ENCODE measurements at regions not wholly inside any gene's neighbourhood (a gene's known extent, or its start where the extent isn't known, plus 50 kb on each side); places are given as distances from the start of the nearest gene placed in this dataset.
"Not testable (repeated sequence)": the region's sequence is repeated elsewhere in the genome, so short reads cannot be mapped to it uniquely, and the experiment has no call there.

- H3K36me3 ChIP-seq (ENCODE audit: insufficient read depth), result no peaks in the 10 kb centered on the region
Measured at GRCh38 chr6:149142924-149143429, 174.5 kb upstream of the TAB2 start.

GRCh38 chr6:149145800-149146199 is 171.7 kb upstream of the TAB2 start:
- H4K20me1 ChIP-seq (ENCODE audit: insufficient read depth); H3K4me3 ChIP-seq (IDR thresholded peaks at IDR 0.05; ENCODE audit: insufficient read depth, low read depth, low read length); H3K4me2 ChIP-seq; H3K9ac ChIP-seq; H3K27me3 ChIP-seq (ENCODE audit: insufficient read depth, low read depth); H3K27ac ChIP-seq; H3K36me3 ChIP-seq (ENCODE audit: insufficient read depth); H3K79me2 ChIP-seq (ENCODE audit: insufficient read depth, low read depth); H2AFZ ChIP-seq (ENCODE audit: low read depth); H3K4me1 ChIP-seq (ENCODE audit: low read depth, poor library complexity, severe bottlenecking): not testable (repeated sequence)

More at GRCh38 chr6:149142924-149143429, 174.5 kb upstream of the TAB2 start:
- TF ChIP-seq CTCF (conservative IDR thresholded peaks at IDR 0.05; ENCODE audit: low read depth, low read length), result no peak
- Histone ChIP-seq H2AFZ (ENCODE audit: low read depth) (no peak overlapping the region), H3K4me1 (ENCODE audit: low read depth, poor library complexity, severe bottlenecking) (no peaks in the 10 kb centered on the region), H3K4me3 (IDR thresholded peaks at IDR 0.05; ENCODE audit: insufficient read depth, low read depth, low read length) (no peak overlapping the region), H3K27ac (no peak overlapping the region), H3K79me2 (ENCODE audit: insufficient read depth, low read depth) (no peaks in the 10 kb centered on the region), H3K4me2 (no peak overlapping the region), H3K9ac (no peak overlapping the region), H4K20me1 (ENCODE audit: insufficient read depth) (no peaks in the 10 kb centered on the region), H3K27me3 (ENCODE audit: insufficient read depth, low read depth) (no peaks in the 10 kb centered on the region)

GRCh38 chr6:149147195-149147594 is 170.3 kb upstream of the TAB2 start:
- Histone ChIP-seq H3K4me1 (ENCODE audit: low read depth, poor library complexity, severe bottlenecking) (no peaks in the 10 kb centered on the region), H3K4me3 (IDR thresholded peaks at IDR 0.05; ENCODE audit: insufficient read depth, low read depth, low read length) (no peak overlapping the region), H3K4me2 (no peak overlapping the region), H3K79me2 (ENCODE audit: insufficient read depth, low read depth) (no peaks in the 10 kb centered on the region), H3K36me3 (ENCODE audit: insufficient read depth) (no peaks in the 10 kb centered on the region), H2AFZ (ENCODE audit: low read depth) (no peak overlapping the region), H3K9ac (no peak overlapping the region), H4K20me1 (ENCODE audit: insufficient read depth) (no peaks in the 10 kb centered on the region), H3K27ac (no peak overlapping the region), H3K27me3 (ENCODE audit: insufficient read depth, low read depth) (no peaks in the 10 kb centered on the region)
- TF ChIP-seq CTCF (conservative IDR thresholded peaks at IDR 0.05; ENCODE audit: low read depth, low read length), result no peak

GRCh38 chr6:149147938-149148718 is 169.4 kb upstream of the TAB2 start:
- Histone ChIP-seq H3K9ac (no peak overlapping the region), H3K27me3 (ENCODE audit: insufficient read depth, low read depth) (no peaks in the 10 kb centered on the region), H4K20me1 (ENCODE audit: insufficient read depth) (no peaks in the 10 kb centered on the region), H2AFZ (ENCODE audit: low read depth) (no peak overlapping the region), H3K4me2 (no peak overlapping the region), H3K79me2 (ENCODE audit: insufficient read depth, low read depth) (no peaks in the 10 kb centered on the region), H3K27ac (no peak overlapping the region), H3K4me1 (ENCODE audit: low read depth, poor library complexity, severe bottlenecking) (no peaks in the 10 kb centered on the region), H3K4me3 (IDR thresholded peaks at IDR 0.05; ENCODE audit: insufficient read depth, low read depth, low read length) (no peak overlapping the region), H3K36me3 (ENCODE audit: insufficient read depth) (no peaks in the 10 kb centered on the region)
- TF ChIP-seq CTCF (conservative IDR thresholded peaks at IDR 0.05; ENCODE audit: low read depth, low read length), result no peak

GRCh38 chr6:149149653-149150052 is 167.9 kb upstream of the TAB2 start:
- Histone ChIP-seq H3K36me3 (ENCODE audit: insufficient read depth) (no peaks in the 10 kb centered on the region), H3K27ac (no peak overlapping the region), H2AFZ (ENCODE audit: low read depth) (no peak overlapping the region), H3K4me3 (IDR thresholded peaks at IDR 0.05; ENCODE audit: insufficient read depth, low read depth, low read length) (no peak overlapping the region), H3K27me3 (ENCODE audit: insufficient read depth, low read depth) (no peaks in the 10 kb centered on the region), H3K4me1 (ENCODE audit: low read depth, poor library complexity, severe bottlenecking) (no peaks in the 10 kb centered on the region), H3K4me2 (no peak overlapping the region), H3K79me2 (ENCODE audit: insufficient read depth, low read depth) (no peaks in the 10 kb centered on the region), H4K20me1 (ENCODE audit: insufficient read depth) (no peaks in the 10 kb centered on the region), H3K9ac (no peak overlapping the region)
- TF ChIP-seq CTCF (conservative IDR thresholded peaks at IDR 0.05; ENCODE audit: low read depth, low read length), result no peak
